ENCODE measurements at regions not wholly inside any gene's neighbourhood (a gene's known extent, or its start where the extent isn't known, plus 50 kb on each side); places are given as distances from the start of the nearest gene placed in this dataset.

DNA sequence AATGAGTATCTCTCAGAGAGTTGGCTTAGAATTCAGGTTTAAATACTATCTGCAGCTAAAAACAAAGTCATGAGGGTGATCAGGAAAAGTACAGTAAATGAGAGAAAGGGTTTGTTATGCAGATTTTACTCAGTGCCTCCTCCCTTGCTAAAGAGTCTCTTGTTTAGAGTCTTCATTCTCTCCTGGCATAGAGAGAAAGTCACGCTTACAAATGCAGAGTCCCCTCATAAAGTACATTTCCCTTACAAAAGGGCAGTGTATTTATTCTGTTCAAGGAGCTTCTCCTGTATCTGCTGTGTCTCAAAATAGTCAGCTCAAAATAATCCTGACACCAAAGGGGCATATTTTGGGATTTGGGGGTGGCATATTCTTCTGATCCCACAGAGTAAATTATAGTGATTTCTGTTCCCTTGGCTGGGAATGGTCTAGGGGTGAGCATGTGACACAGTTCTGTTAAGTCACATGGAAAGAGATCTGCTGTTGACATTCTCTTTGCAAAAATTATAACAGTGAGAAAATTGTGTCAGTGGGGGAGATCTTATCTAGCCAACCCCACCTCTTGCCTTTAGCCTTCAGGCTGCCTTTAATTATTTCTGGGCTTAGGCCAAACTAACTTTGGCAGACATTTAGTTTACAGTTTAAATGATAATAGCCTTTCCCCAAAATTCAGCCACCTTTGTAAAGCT, 102.9 kb downstream of the MTNR1B start:
- no peak for ATAC-seq (ENCODE audit: low FRiP score)
- no peak for DNase-seq
- no peaks in the 10 kb centered on the region for H3K36me3 ChIP-seq (ENCODE audit: control insufficient read depth in 1 of 2, insufficient read depth in 2 of 2, low read length in 1 of 2)
- no peaks in the 10 kb centered on the region for H3K4me1 ChIP-seq (ENCODE audit: control insufficient read depth in 1 of 2, insufficient read depth in 2 of 2, low read length in 2 of 2)
- no peak overlapping the region for H3K4me3 ChIP-seq (ENCODE audit: low read length in 2 of 2)
- H3K27ac ChIP-seq (ENCODE audit: low read depth in 1 of 2, low read length in 2 of 2): no peak overlapping the region
- 83 to 95% methylated on average over 1 of the region's 1 CpG for WGBS, 2 donors
- intact Hi-C loops (cut with DNase I): no loop called here
- H3K9me3 ChIP-seq (ENCODE audit: control insufficient read depth, low read length): peaks cover 3% of the 10 kb centered on the region
- H3K27me3 ChIP-seq (ENCODE audit: control insufficient read depth in 1 of 2, insufficient read depth in 2 of 2, low read length in 1 of 2): no peaks in the 10 kb centered on the region

DNA sequence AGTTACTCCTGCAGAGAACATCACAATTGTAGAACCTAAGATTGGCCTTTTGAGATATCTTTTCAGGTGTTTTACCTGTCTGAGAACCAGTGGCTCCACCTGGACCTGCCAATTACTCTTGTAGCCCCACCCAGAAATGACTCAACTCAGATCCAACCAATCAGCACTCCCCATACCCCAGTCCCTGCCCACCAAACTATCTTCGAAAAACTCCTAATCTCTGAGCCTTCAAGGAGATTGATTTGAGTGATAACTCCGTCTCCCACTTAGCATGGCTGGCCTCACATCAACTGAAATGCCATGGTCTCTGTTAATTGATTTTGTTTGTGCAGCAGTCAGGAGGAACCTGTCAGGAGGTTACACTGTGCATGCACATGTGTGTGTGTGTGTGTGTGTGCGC, 103.6 kb downstream of the MTNR1B start:
- H3K27me3 ChIP-seq (ENCODE audit: control insufficient read depth in 1 of 2, insufficient read depth in 2 of 2, low read length in 1 of 2): no peaks in the 10 kb centered on the region
- WGBS, 2 donors: 57 to 58% methylated on average over 3 of the region's 3 CpGs
- H3K9me3 ChIP-seq (ENCODE audit: control insufficient read depth, low read length): peaks cover 3% of the 10 kb centered on the region
- DNase-seq (no peak), ATAC-seq (ENCODE audit: low FRiP score) (no peak)
- no peaks in the 10 kb centered on the region for H3K36me3 ChIP-seq (ENCODE audit: control insufficient read depth in 1 of 2, insufficient read depth in 2 of 2, low read length in 1 of 2)
- intact Hi-C loops (cut with DNase I): no loop called here
- no peak overlapping the region for H3K4me3 ChIP-seq (ENCODE audit: low read length in 2 of 2)
- H3K27ac ChIP-seq (ENCODE audit: low read depth in 1 of 2, low read length in 2 of 2): no peak overlapping the region
- no peaks in the 10 kb centered on the region for H3K4me1 ChIP-seq (ENCODE audit: control insufficient read depth in 1 of 2, insufficient read depth in 2 of 2, low read length in 2 of 2)

DNA sequence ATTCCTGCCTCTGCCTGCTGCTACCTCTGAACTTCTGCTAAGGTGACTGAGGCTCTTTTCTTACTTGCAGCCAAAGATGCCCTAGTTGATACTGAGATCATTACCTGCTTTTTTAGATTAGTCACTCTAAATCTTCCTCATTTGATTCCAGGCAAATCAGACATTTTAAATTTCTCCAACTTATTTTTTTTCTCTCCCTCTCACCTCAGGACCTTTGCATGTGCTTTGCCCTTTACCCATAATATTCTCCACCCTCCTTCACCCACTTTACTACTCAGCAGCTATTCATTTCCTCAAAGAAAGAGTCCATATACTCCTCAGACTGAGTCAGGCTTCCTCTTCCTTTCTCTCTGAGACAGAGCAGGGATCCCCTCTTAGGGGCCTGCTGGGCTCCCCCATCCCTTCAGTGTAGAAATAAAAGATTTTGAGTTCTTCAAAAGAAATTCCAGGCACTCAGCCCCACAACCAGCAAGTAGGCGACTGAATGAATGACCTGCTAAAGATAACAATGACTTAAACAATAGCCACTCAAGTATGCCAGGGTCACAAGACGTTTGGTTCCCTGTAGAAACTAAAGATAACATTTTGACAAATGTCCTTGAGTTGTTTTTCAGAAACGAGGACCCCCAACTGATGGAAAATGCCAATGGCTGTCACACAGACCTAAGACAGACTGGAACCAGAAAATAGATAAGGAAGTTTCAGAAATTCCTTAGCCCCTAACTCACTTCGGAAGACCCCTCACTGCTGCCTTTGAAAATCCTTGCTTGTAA, 104.2 kb downstream of the MTNR1B start:
- intact Hi-C loops (cut with DNase I): no loop called here
- no peak for DNase-seq
- Histone ChIP-seq H3K36me3 (ENCODE audit: control insufficient read depth in 1 of 2, insufficient read depth in 2 of 2, low read length in 1 of 2) (no peaks in the 10 kb centered on the region), H3K27me3 (ENCODE audit: control insufficient read depth in 1 of 2, insufficient read depth in 2 of 2, low read length in 1 of 2) (no peaks in the 10 kb centered on the region), H3K4me3 (ENCODE audit: low read length in 2 of 2) (no peak overlapping the region), H3K9me3 (ENCODE audit: control insufficient read depth, low read length) (peaks cover 3% of the 10 kb centered on the region), H3K4me1 (ENCODE audit: control insufficient read depth in 1 of 2, insufficient read depth in 2 of 2, low read length in 2 of 2) (no peaks in the 10 kb centered on the region), H3K27ac (ENCODE audit: low read depth in 1 of 2, low read length in 2 of 2) (no peak overlapping the region)
- ATAC-seq (ENCODE audit: low FRiP score): no peak
- WGBS, 2 donors: 21 to 23% methylated on average over 4 of the region's 4 CpGs

DNA sequence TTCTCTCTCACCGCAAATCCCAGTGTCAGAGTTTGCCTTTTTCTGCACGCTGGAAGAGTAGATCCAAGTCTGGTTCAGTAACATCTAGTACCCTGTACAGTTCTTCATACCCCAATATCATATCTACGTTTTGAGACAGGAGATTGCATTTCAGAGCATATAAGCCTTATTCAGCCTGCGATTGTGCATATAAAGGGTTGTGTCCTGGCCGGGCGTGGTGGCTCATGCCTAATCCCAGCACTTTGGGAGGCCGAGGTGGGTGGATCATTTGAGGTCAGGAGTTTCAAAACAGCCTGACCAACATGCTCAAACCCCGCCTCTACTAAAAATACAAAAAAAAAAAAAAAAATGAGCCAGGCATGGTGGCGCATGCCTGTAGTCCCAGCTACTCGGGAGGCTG, 104.9 kb downstream of the MTNR1B start:
- H3K9me3 ChIP-seq (ENCODE audit: control insufficient read depth, low read length): peaks cover 3% of the 10 kb centered on the region
- no peak for ATAC-seq (ENCODE audit: low FRiP score)
- no peak overlapping the region for H3K4me3 ChIP-seq (ENCODE audit: low read length in 2 of 2)
- WGBS, 2 donors: 89 to 90% methylated on average over 10 of the region's 10 CpGs
- intact Hi-C loops (cut with DNase I): no loop called here
- no peaks in the 10 kb centered on the region for H3K36me3 ChIP-seq (ENCODE audit: control insufficient read depth in 1 of 2, insufficient read depth in 2 of 2, low read length in 1 of 2)
- H3K4me1 ChIP-seq (ENCODE audit: control insufficient read depth in 1 of 2, insufficient read depth in 2 of 2, low read length in 2 of 2): no peaks in the 10 kb centered on the region
- H3K27ac ChIP-seq (ENCODE audit: low read depth in 1 of 2, low read length in 2 of 2): no peak overlapping the region
- no peak for DNase-seq
- no peaks in the 10 kb centered on the region for H3K27me3 ChIP-seq (ENCODE audit: control insufficient read depth in 1 of 2, insufficient read depth in 2 of 2, low read length in 1 of 2)

DNA sequence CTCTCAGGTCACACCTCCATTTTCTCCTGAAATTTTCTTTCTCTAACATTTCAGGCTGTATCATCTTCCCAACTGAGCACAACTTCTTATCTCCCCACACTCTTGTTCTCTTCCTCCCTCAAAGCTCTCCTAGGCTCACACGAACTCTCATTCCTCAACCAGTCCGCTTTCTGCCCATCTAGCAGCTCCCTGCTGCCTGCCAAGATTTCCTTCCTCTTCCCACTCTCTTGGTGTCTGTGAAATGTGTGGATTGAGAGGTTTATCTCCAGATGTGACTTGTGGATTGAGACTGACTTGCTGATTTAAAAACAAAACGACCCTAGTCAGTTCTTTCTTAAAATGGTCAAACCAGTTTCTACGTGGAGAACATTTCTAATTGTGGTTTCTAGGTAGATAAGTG, 106.3 kb downstream of the MTNR1B start:
- Histone ChIP-seq H3K27me3 (ENCODE audit: control insufficient read depth in 1 of 2, insufficient read depth in 2 of 2, low read length in 1 of 2) (no peaks in the 10 kb centered on the region), H3K27ac (ENCODE audit: low read depth in 1 of 2, low read length in 2 of 2) (no peak overlapping the region), H3K4me1 (ENCODE audit: control insufficient read depth in 1 of 2, insufficient read depth in 2 of 2, low read length in 2 of 2) (no peaks in the 10 kb centered on the region), H3K36me3 (ENCODE audit: control insufficient read depth in 1 of 2, insufficient read depth in 2 of 2, low read length in 1 of 2) (no peaks in the 10 kb centered on the region), H3K9me3 (ENCODE audit: control insufficient read depth, low read length) (peaks cover 3% of the 10 kb centered on the region), H3K4me3 (ENCODE audit: low read length in 2 of 2) (no peak overlapping the region)
- ATAC-seq (ENCODE audit: low FRiP score) (no peak), DNase-seq (no peak)
- 21 to 33% methylated on average over 4 of the region's 4 CpGs for WGBS, 2 donors
- intact Hi-C loops (cut with DNase I): no loop called here

DNA sequence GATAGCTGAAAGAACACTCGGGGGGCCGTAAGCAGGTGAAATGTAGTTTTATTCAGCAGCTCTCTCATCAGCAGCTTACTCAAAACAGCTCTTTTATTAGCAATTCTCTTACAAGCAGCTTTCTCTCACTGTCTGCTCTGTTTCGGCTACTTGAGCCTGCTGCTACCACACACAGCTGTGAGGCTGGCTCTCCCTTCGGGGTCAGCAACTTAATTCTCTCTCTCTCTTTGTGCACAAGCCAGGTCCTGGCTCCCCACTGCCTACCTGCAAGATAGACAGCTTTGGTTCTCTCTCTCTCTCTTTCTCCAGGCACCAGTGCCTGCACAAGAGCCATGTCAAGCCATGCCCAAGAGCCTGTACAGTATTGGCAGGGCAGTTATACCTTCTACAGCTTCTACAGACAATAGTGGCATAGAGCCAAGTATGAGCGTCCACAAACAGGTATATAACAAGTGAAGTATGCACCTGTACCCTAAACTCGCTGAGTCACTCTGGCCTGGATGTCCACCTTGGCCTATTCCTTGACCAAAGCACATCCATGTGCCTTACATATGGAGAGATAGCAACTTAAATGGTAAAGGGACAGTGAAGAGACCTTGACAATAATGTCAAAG, 110.8 kb downstream of the MTNR1B start:
- Histone ChIP-seq H3K27me3 (ENCODE audit: control insufficient read depth in 1 of 2, insufficient read depth in 2 of 2, low read length in 1 of 2) (no peaks in the 10 kb centered on the region), H3K4me3 (ENCODE audit: low read length in 2 of 2) (no peak overlapping the region), H3K27ac (ENCODE audit: low read depth in 1 of 2, low read length in 2 of 2) (no peak overlapping the region), H3K9me3 (ENCODE audit: control insufficient read depth, low read length) (no peaks in the 10 kb centered on the region), H3K36me3 (ENCODE audit: control insufficient read depth in 1 of 2, insufficient read depth in 2 of 2, low read length in 1 of 2) (no peaks in the 10 kb centered on the region), H3K4me1 (ENCODE audit: control insufficient read depth in 1 of 2, insufficient read depth in 2 of 2, low read length in 2 of 2) (no peaks in the 10 kb centered on the region)
- intact Hi-C loops (cut with DNase I): no loop called here
- ATAC-seq (ENCODE audit: low FRiP score) (no peak), DNase-seq (no peak)
- WGBS, 2 donors: 81 to 83% methylated on average over 6 of the region's 6 CpGs

DNA sequence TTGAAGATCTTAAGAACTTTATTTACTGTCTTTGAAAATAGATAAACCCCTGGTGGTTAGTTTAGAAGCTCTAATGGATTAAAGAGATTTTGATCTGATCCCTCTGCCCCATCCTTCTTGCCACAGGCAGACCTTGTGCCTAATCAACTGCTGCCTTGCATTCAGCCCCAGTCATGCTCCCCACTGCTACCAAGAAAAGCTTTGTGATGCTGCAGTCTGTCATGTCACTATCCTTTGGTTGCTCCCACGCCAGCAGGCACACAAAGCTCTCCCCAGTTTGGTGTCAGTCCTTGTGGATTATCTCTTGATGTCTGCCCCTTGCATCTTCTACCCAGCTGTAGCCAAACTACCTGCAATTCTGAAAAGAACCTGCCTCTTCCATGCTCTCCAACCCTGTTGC, 112.2 kb downstream of the MTNR1B start:
- 54 to 55% methylated on average over 1 of the region's 1 CpG for WGBS, 2 donors
- Histone ChIP-seq H3K36me3 (ENCODE audit: control insufficient read depth in 1 of 2, insufficient read depth in 2 of 2, low read length in 1 of 2) (no peaks in the 10 kb centered on the region), H3K4me3 (ENCODE audit: low read length in 2 of 2) (no peak overlapping the region), H3K9me3 (ENCODE audit: control insufficient read depth, low read length) (no peaks in the 10 kb centered on the region), H3K27me3 (ENCODE audit: control insufficient read depth in 1 of 2, insufficient read depth in 2 of 2, low read length in 1 of 2) (no peaks in the 10 kb centered on the region), H3K4me1 (ENCODE audit: control insufficient read depth in 1 of 2, insufficient read depth in 2 of 2, low read length in 2 of 2) (no peaks in the 10 kb centered on the region), H3K27ac (ENCODE audit: low read depth in 1 of 2, low read length in 2 of 2) (no peak overlapping the region)
- ATAC-seq (ENCODE audit: low FRiP score) (no peak), DNase-seq (no peak)
- intact Hi-C loops (cut with DNase I): no loop called here

DNA sequence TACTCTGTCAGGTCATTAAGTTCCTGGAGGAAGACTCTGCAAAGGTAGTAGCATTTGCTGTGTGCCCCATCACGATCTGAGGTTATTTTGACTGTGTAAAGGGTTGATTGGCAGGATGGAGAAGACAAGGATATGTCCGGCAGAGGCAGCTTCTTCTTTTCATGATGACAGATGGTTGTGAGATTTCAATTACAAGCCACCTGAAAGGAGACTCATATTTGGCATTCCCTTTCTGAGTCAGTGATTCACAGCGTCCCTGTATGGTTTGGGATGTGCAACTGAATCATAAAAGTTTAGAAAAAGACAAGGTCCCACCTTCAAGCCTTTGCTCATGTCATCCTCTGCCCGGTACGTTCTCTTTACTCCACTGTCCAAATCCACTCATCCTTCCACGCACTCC, 113.4 kb downstream of the MTNR1B start:
- H3K4me3 ChIP-seq (ENCODE audit: low read length in 2 of 2): no peak overlapping the region
- intact Hi-C loops (cut with DNase I): no loop called here
- no peak overlapping the region for H3K27ac ChIP-seq (ENCODE audit: low read depth in 1 of 2, low read length in 2 of 2)
- H3K9me3 ChIP-seq (ENCODE audit: control insufficient read depth, low read length): no peaks in the 10 kb centered on the region
- 86 to 87% methylated on average over 6 of the region's 6 CpGs for WGBS, 2 donors
- no peaks in the 10 kb centered on the region for H3K27me3 ChIP-seq (ENCODE audit: control insufficient read depth in 1 of 2, insufficient read depth in 2 of 2, low read length in 1 of 2)
- H3K4me1 ChIP-seq (ENCODE audit: control insufficient read depth in 1 of 2, insufficient read depth in 2 of 2, low read length in 2 of 2): no peaks in the 10 kb centered on the region
- DNase-seq (no peak), ATAC-seq (ENCODE audit: low FRiP score) (no peak)
- no peaks in the 10 kb centered on the region for H3K36me3 ChIP-seq (ENCODE audit: control insufficient read depth in 1 of 2, insufficient read depth in 2 of 2, low read length in 1 of 2)
